ENCODE measurements at regions not wholly inside any gene's neighbourhood (a gene's known extent, or its start where the extent isn't known, plus 50 kb on each side); places are given as distances from the start of the nearest gene placed in this dataset.

GRCh38 chr6:140077827-140078560 lies 703.5 kb upstream of the CITED2 start:
- H3K27ac Mint-ChIP-seq (ENCODE audit: unreplicated experiment) = no peak overlapping the region
- peaks cover 4% of the 10 kb centered on the region for H3K4me1 Mint-ChIP-seq (ENCODE audit: low read depth, unreplicated experiment)
- no peak for TF ChIP-seq CTCF (IDR thresholded peaks at IDR 0.05; ENCODE audit: partially characterized antibody, unreplicated experiment)
- no peak overlapping the region for H3K4me3 Mint-ChIP-seq (ENCODE audit: unreplicated experiment)
- no peaks in the 10 kb centered on the region for H3K27me3 Mint-ChIP-seq (ENCODE audit: unreplicated experiment)
- no peak for DNase-seq
- no peaks in the 10 kb centered on the region for H3K36me3 Mint-ChIP-seq (ENCODE audit: unreplicated experiment)
- no peaks in the 10 kb centered on the region for H3K9me3 Mint-ChIP-seq (ENCODE audit: unreplicated experiment)

GRCh38 chr6:140076105-140076504 lies 701.7 kb upstream of the CITED2 start:
- Mint-ChIP-seq H3K27me3 (ENCODE audit: unreplicated experiment) (no peaks in the 10 kb centered on the region), H3K36me3 (ENCODE audit: unreplicated experiment) (no peaks in the 10 kb centered on the region), H3K4me1 (ENCODE audit: low read depth, unreplicated experiment) (peaks cover 4% of the 10 kb centered on the region), H3K4me3 (ENCODE audit: unreplicated experiment) (no peak overlapping the region), H3K27ac (ENCODE audit: unreplicated experiment) (no peak overlapping the region), H3K9me3 (ENCODE audit: unreplicated experiment) (no peaks in the 10 kb centered on the region)
- no peak for DNase-seq
- no peak for TF ChIP-seq CTCF (IDR thresholded peaks at IDR 0.05; ENCODE audit: partially characterized antibody, unreplicated experiment)

- no peak for DNase-seq
- no peaks in the 10 kb centered on the region for H3K36me3 Mint-ChIP-seq (ENCODE audit: unreplicated experiment)
- no peaks in the 10 kb centered on the region for H3K27me3 Mint-ChIP-seq (ENCODE audit: unreplicated experiment)
- H3K9me3 Mint-ChIP-seq (ENCODE audit: unreplicated experiment) = no peaks in the 10 kb centered on the region
- no peak overlapping the region for H3K27ac Mint-ChIP-seq (ENCODE audit: unreplicated experiment)
- H3K4me1 Mint-ChIP-seq (ENCODE audit: low read depth, unreplicated experiment) = peaks cover 4% of the 10 kb centered on the region
- no peak for TF ChIP-seq CTCF (IDR thresholded peaks at IDR 0.05; ENCODE audit: partially characterized antibody, unreplicated experiment)
- no peak overlapping the region for H3K4me3 Mint-ChIP-seq (ENCODE audit: unreplicated experiment)
Observed at GRCh38 chr6:140073456-140073855, 699.0 kb upstream of the CITED2 start.

- Mint-ChIP-seq H3K27me3 (ENCODE audit: unreplicated experiment) (no peaks in the 10 kb centered on the region), H3K27ac (ENCODE audit: unreplicated experiment) (no peak overlapping the region), H3K4me3 (ENCODE audit: unreplicated experiment) (no peak overlapping the region), H3K9me3 (ENCODE audit: unreplicated experiment) (no peaks in the 10 kb centered on the region), H3K4me1 (ENCODE audit: low read depth, unreplicated experiment) (no peaks in the 10 kb centered on the region), H3K36me3 (ENCODE audit: unreplicated experiment) (no peaks in the 10 kb centered on the region)
- no peak for DNase-seq
- TF ChIP-seq CTCF (IDR thresholded peaks at IDR 0.05; ENCODE audit: partially characterized antibody, unreplicated experiment) = no peak
Observed at GRCh38 chr6:140071601-140072062, 697.2 kb upstream of the CITED2 start.

GRCh38 chr6:140070846-140071473 lies 696.5 kb upstream of the CITED2 start:
- DNase-seq = no peak
- Mint-ChIP-seq H3K4me1 (ENCODE audit: low read depth, unreplicated experiment) (no peaks in the 10 kb centered on the region), H3K27me3 (ENCODE audit: unreplicated experiment) (no peaks in the 10 kb centered on the region), H3K27ac (ENCODE audit: unreplicated experiment) (no peak overlapping the region), H3K4me3 (ENCODE audit: unreplicated experiment) (no peak overlapping the region), H3K9me3 (ENCODE audit: unreplicated experiment) (no peaks in the 10 kb centered on the region), H3K36me3 (ENCODE audit: unreplicated experiment) (no peaks in the 10 kb centered on the region)
- no peak for TF ChIP-seq CTCF (IDR thresholded peaks at IDR 0.05; ENCODE audit: partially characterized antibody, unreplicated experiment)

All from glutamatergic neuron (in vitro differentiated cells).